GM23248 (cell line): ENCODE measurements at regions not wholly inside any gene's neighbourhood (a gene's known extent, or its start where the extent isn't known, plus 50 kb on each side); places are given as distances from the start of the nearest gene placed in this dataset.

Source experiments
- EZH2 ChIP-seq: fragments of 200-600 bp; sonication (generic); IDR thresholded peaks from 2 replicates; pipeline ENCODE4 v1.6.1; 2018; ENCODE audit warnings: antibody characterized with exemption, mild to moderate bottlenecking; ENCODE audit not compliant: insufficient read depth, poor library complexity, severe bottlenecking
- EZH2phosphoT487 ChIP-seq: fragments of 200-600 bp; sonication (generic); IDR thresholded peaks from 2 replicates; pipeline ENCODE4 v1.6.1; 2018; ENCODE audit warnings: antibody characterized with exemption, moderate library complexity, mild to moderate bottlenecking, low read depth; ENCODE audit not compliant: insufficient read depth

GRCh38 chr7:94245500-94245899 lies 149.2 kb upstream of the COL1A2 start:
- TF ChIP-seq EZH2phosphoT487 (no peak), EZH2 (no peak)
